Epithelial cell of esophagus (primary cell): ENCODE measurements at regions not wholly inside any gene's neighbourhood (a gene's known extent, or its start where the extent isn't known, plus 50 kb on each side); places are given as distances from the start of the nearest gene placed in this dataset.

ENCODE experiments used
- DNase-seq: peaks from one replicate; pipeline ENCODE4 v3.0.0; 2010; ENCODE audit warnings: low read depth
- H3K4me3 ChIP-seq: 2 replicates; pipeline ENCODE4 v1.5.1; 2011; ENCODE audit warnings: mild to moderate bottlenecking, low read length, control low read depth
- CTCF ChIP-seq: IDR thresholded peaks from 2 replicates; pipeline ENCODE4 v1.5.1; 2011; ENCODE audit warnings: low read depth, mild to moderate bottlenecking, low read length, control low read depth, inconsistent platforms; ENCODE audit not compliant: insufficient read depth; ENCODE audit errors: missing control alignments

GRCh38 chr2:216260629-216261028 is 111.7 kb downstream of the MARCHF4 start:
- no peak for DNase-seq
- H3K4me3 ChIP-seq, result no peak overlapping the region
- no peak for TF ChIP-seq CTCF

- H3K4me3 ChIP-seq, result no peak overlapping the region
- no peak for TF ChIP-seq CTCF
- no peak for DNase-seq
Measured at GRCh38 chr2:216259081-216259480, 113.2 kb downstream of the MARCHF4 start.

- no peak for DNase-seq
- no peak for TF ChIP-seq CTCF
- H3K4me3 ChIP-seq, result no peak overlapping the region
Measured at GRCh38 chr2:216257089-216257488, 115.2 kb downstream of the MARCHF4 start.
